ENCODE measurements at regions not wholly inside any gene's neighbourhood (a gene's known extent, or its start where the extent isn't known, plus 50 kb on each side); places are given as distances from the start of the nearest gene placed in this dataset.

DNA sequence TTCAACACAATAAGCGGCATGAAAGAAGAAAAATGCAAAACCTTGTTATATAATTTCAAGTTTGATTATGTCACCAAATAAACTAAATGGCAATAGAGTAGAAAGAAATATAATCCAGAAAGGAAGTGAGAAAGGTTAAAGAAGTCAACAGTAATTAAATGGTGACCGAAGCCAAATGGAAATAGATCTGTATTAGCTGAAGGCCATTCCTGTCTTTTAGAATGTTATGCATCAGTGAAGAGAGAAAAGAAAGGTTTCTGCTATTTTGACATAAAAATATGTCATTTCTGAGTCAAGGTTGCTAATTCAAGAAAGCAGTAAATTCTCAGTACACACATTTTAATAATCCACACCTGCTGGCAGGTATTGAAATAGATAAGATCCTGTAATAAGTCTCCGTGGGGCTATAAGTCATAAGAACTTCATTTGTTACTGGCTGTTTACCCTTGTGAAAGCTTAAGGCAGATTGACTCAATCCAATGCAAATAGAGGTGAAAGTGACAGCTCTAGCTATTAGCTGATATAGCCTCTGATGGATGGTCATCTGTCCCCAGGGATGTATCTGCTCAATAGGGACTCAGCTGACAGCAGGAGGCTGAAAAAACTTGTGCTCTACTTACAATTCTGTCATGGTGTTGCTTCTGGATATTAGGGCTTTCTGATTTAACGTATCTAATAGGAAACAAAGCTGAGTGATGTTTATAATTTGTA, 152.1 kb downstream of the FZD1 start:
- TF ChIP-seq, protein P1, sequence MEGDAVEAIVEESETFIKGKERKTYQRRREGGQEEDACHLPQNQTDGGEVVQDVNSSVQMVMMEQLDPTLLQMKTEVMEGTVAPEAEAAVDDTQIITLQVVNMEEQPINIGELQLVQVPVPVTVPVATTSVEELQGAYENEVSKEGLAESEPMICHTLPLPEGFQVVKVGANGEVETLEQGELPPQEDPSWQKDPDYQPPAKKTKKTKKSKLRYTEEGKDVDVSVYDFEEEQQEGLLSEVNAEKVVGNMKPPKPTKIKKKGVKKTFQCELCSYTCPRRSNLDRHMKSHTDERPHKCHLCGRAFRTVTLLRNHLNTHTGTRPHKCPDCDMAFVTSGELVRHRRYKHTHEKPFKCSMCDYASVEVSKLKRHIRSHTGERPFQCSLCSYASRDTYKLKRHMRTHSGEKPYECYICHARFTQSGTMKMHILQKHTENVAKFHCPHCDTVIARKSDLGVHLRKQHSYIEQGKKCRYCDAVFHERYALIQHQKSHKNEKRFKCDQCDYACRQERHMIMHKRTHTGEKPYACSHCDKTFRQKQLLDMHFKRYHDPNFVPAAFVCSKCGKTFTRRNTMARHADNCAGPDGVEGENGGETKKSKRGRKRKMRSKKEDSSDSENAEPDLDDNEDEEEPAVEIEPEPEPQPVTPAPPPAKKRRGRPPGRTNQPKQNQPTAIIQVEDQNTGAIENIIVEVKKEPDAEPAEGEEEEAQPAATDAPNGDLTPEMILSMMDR (IDR thresholded peaks at IDR 0.05; ENCODE audit: poor library complexity, severe bottlenecking), result no peak
- TF ChIP-seq EZH2 (IDR thresholded peaks at IDR 0.05; ENCODE audit: borderline replicate concordance, insufficient read depth, low read length, poor library complexity, severe bottlenecking) (no peak), RAD21 (conservative IDR thresholded peaks at IDR 0.05) (no peak), MXI1 (conservative IDR thresholded peaks at IDR 0.05; ENCODE audit: poor library complexity, severe bottlenecking) (no peak), EP300 (conservative IDR thresholded peaks at IDR 0.05; ENCODE audit: poor library complexity, severe bottlenecking) (no peak)
- TF ChIP-seq, protein P2, sequence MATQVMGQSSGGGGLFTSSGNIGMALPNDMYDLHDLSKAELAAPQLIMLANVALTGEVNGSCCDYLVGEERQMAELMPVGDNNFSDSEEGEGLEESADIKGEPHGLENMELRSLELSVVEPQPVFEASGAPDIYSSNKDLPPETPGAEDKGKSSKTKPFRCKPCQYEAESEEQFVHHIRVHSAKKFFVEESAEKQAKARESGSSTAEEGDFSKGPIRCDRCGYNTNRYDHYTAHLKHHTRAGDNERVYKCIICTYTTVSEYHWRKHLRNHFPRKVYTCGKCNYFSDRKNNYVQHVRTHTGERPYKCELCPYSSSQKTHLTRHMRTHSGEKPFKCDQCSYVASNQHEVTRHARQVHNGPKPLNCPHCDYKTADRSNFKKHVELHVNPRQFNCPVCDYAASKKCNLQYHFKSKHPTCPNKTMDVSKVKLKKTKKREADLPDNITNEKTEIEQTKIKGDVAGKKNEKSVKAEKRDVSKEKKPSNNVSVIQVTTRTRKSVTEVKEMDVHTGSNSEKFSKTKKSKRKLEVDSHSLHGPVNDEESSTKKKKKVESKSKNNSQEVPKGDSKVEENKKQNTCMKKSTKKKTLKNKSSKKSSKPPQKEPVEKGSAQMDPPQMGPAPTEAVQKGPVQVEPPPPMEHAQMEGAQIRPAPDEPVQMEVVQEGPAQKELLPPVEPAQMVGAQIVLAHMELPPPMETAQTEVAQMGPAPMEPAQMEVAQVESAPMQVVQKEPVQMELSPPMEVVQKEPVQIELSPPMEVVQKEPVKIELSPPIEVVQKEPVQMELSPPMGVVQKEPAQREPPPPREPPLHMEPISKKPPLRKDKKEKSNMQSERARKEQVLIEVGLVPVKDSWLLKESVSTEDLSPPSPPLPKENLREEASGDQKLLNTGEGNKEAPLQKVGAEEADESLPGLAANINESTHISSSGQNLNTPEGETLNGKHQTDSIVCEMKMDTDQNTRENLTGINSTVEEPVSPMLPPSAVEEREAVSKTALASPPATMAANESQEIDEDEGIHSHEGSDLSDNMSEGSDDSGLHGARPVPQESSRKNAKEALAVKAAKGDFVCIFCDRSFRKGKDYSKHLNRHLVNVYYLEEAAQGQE (IDR thresholded peaks at IDR 0.05; ENCODE audit: borderline replicate concordance), result no peak

Data from neural cell (in vitro differentiated cells).